GM11168 (cell line): ENCODE measurements at regions not wholly inside any gene's neighbourhood (a gene's known extent, or its start where the extent isn't known, plus 50 kb on each side); places are given as distances from the start of the nearest gene placed in this dataset.
"Not testable (repeated sequence)": the region's sequence is repeated elsewhere in the genome, so short reads cannot be mapped to it uniquely, and the experiment has no call there.

ENCODE experiments used
- in situ Hi-C: fragments of 300-500 bp; cut with MboI; formaldehyde crosslinking; loops from one replicate; pipeline ENCODE4 v1.12.0; 2022; ENCODE audit warnings: low sequenced_read_pairs; ENCODE audit not compliant: unreplicated experiment

- in situ Hi-C loops: not testable (repeated sequence)
These were observed 50.4 kb upstream of the B3GAT2 start for GRCh38 chr6:71007298-71007697.

DNA sequence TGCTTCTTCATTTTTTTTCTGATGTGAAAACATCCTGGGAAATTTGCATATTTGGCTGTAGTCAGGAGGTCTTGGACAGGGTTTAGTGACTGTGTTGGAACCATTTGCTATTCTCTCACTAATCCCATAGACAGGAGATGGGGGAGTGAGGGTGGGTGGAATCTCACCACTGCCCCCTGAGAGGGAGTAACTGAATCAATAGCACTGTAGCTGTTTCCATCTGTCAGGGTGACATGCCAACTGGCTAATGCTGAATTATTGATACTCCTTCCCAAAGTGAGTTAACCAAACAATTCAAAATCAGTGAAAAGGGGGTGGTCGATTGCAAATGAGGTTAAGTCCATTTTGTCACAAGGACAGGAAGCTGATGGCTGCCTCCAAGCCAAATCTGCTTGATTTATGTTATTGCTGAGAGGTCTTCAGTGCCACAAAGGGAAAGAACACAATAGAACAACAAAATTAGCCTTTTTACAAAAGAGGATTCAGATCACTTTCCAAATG, 55.1 kb upstream of the B3GAT2 start:
- in situ Hi-C loops: no loop called here

GRCh38 chr6:71012866-71013469, 56.1 kb upstream of the B3GAT2 start:
- in situ Hi-C loops: no loop called here

GRCh38 chr6:71015392-71015791, 58.5 kb upstream of the B3GAT2 start:
- in situ Hi-C loops: no loop called here

GRCh38 chr6:71028236-71028876, 71.5 kb upstream of the B3GAT2 start:
- in situ Hi-C loops: no loop called here

DNA sequence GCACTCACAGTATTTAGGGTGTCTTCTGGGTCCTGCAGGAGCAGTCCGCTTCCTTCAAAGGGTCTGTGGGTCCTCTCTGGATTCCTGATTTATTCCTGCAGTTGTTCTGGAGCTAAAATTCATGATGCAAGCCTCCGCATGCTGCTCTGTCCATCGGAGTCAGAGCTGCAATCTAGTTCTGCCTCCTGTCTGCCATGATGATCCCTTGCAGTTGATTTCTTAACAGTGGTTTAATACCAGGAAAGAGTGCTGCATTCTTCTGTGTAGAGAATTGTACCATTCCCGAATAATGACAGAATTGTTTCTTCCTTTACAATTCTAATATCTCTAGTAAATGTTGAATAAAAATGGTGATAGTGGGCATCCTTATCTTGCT, 72.0 kb upstream of the B3GAT2 start:
- in situ Hi-C loops: no loop called here

- in situ Hi-C loops: no loop called here
These were observed 72.7 kb upstream of the B3GAT2 start for GRCh38 chr6:71029555-71029954.

GRCh38 chr6:71031912-71032311, 75.1 kb upstream of the B3GAT2 start:
- in situ Hi-C loops: no loop called here

DNA sequence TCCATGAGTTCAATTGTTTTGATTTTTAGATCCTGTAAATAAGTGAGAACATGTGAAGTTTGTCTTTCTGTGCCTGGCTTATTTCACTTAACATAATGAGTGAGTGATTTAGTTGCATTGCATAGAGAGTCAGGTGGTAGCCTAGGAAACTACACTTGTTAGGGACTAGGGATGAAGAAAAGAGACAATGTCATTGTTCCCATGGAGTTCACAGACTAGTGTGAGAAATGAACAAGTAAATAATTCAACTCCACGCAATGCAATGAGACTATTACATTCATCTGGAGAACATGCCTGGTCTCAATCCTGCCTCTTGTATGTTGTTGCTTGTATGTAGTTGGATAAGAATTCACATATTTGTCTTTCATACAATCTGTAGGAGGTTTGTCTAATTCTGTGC, 76.3 kb upstream of the B3GAT2 start:
- in situ Hi-C loops: no loop called here

DNA sequence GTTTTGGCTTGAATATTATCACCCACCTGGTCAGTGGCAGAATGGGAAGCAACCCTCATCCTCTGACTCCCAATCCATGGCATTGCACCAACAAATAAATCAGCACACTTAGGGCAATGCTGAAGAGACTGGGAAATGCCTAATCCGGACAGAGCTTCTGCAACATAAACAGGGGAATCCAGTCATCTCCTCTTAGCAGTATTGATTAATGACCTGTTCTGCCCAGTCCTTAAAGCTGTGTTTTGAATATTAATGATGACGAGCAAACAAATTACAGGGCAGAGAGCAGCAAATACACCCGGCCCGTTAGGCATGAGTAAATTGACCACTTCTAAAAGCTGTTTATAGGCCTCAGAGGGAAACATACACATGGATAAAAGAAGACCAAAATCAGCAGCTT, 77.0 kb upstream of the B3GAT2 start:
- in situ Hi-C loops: no loop called here

DNA sequence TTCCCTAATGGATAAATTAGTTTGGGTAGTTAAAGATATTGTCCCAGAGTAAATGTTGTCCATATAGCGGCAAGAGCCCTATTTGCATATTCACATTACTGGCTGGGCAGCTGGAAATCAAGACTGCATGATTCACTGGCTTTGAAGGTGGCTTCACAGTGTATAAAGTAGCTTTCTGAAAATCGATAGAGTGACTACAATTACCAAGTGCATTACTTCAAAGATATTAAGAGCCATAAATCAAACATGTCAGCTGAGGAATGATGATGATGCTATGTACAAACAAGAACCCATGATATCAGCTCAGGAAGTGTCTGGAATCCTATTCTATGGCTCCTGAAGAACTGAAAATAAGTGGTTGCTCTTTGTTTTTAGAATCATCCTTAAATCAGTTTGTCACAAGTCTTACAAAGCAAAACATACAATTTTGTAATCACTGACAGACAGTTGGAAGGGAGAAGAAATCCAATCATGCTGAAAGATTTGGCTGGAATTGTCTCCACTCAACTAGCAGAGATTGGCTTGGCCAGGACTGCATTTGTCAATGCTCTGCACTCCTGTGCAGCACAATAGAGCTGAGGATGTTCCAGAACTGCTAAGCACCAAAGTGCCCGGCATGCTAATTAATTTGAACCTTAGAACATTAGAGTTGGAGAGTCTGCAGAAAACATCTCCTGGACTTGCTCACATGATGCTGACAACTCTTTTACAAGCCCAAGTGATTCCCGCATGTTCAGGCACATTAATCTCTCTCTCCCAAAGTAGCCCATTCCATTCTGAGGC, 77.9 kb upstream of the B3GAT2 start:
- in situ Hi-C loops: no loop called here

- in situ Hi-C loops: no loop called here
These were observed 79.0 kb upstream of the B3GAT2 start for GRCh38 chr6:71035871-71036270.

- in situ Hi-C loops: no loop called here
These were observed 82.0 kb upstream of the B3GAT2 start for GRCh38 chr6:71038711-71039344.

- in situ Hi-C loops: no loop called here
These were observed 83.2 kb upstream of the B3GAT2 start for GRCh38 chr6:71040043-71040442.

DNA sequence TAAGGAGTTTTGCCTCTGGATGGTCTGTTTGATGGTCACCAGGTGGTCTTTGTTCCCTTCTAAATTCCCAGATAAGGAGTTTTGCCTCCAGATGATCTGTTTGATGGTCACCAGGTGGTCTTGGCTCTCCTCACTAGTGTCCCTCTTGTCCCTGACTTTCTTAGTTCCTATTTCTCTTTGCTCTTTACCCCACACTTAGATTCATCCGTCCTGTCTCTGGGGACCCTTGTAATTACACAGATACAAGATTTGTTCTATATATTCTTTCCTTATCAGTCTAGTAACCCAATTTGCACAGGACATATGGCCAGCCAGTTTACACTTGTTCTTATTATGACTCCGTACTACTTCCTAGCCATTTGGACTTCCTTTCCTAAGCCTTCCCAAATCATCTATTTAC, 84.0 kb upstream of the B3GAT2 start:
- in situ Hi-C loops: no loop called here

DNA sequence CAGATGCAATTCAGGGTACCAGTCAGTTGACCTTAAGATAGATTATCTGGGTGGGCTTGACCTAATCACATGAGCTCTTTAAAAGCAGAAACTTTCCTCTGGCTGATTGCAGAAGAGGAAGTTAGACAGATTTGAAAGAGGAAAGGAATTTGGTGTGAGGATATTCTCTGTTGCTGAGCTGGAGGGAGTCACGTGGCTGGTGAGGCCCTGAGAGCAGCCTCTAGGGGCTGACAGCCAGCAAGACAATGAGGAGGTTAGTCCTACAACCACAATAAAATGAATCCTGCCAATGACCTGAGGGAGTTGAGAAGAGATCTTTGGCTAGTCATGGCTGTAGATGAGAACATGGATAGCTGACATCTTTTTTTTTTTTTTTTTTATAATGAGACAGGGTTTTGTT, 87.0 kb upstream of the B3GAT2 start:
- in situ Hi-C loops: no loop called here

- in situ Hi-C loops: no loop called here
These were observed 87.9 kb upstream of the B3GAT2 start for GRCh38 chr6:71044753-71045152.

DNA sequence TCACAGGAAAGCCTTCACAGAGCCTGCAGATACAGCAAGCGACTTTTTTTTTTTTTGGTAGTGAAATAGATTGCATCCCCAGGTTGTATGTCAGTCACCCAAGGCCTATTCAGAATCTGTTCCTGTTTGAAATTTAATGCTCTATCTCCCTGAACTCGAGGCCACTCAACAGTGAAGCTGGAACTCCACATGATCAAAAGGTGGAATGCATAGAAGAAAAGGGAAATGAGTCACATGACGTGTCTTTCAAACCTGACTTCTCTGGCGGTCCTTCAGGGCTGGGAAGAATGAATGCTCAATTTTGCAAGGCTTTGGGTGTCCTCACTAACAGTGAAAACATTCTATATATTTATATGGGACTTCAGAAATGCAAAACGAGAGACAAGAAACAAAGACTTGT, 88.4 kb upstream of the B3GAT2 start:
- in situ Hi-C loops: no loop called here

DNA sequence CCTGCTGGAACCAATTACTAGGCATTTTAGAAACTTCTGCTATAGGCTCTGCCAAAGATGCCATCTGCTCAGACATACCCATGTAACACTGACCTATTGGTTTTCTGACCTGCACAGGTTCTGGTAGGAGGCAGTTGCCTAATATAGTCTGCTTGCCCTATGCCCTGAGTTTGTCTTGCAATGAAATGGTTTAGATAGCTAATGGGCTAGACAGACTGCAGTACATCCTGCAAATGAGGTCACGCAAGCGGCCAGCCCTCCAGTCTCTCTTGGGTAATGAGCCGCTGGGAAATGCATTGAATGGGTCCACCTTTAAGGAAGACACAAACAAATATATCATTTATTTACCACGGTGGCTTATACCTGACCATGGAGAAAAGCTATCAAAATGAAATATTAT, 90.6 kb upstream of the B3GAT2 start:
- in situ Hi-C loops: no loop called here

GRCh38 chr6:71048320-71049164, 91.7 kb upstream of the B3GAT2 start:
- in situ Hi-C loops: no loop called here
